Neutrophil (primary cell): ENCODE measurements at regions not wholly inside any gene's neighbourhood (a gene's known extent, or its start where the extent isn't known, plus 50 kb on each side); places are given as distances from the start of the nearest gene placed in this dataset.

Experiments used
- H3K27ac ChIP-seq: fragments of 200-600 bp; sonication (generic); 2 replicates; pipeline ENCODE4 v1.5.1; 2016; ENCODE audit warnings: mild to moderate bottlenecking, moderate library complexity
- H3K27me3 ChIP-seq: fragments of 200-600 bp; sonication (generic); 2 replicates; pipeline ENCODE4 v1.6.0; 2016; ENCODE audit warnings: mild to moderate bottlenecking
- H3K36me3 ChIP-seq: fragments of 200-600 bp; sonication (generic); 2 replicates; pipeline ENCODE4 v1.5.1; 2017
- H3K4me1 ChIP-seq, 2 experiments: fragments of 200-600 bp in 1 of 2; sonication (generic) in 1 of 2; 1 replicate in 1 of 2; 2 replicates in 1 of 2; pipeline versions ENCODE4 v1.5.1 to v1.6.1; 2013 to 2016; ENCODE audit warnings: low read depth in 1 of 2, low read length in 1 of 2, mild to moderate bottlenecking in 1 of 2, moderate library complexity in 1 of 2; ENCODE audit not compliant: control insufficient read depth in 1 of 2, insufficient read depth in 1 of 2
- H3K4me3 ChIP-seq, 2 experiments: fragments of 200-600 bp in 1 of 2; sonication (generic) in 1 of 2; 1 replicate in 1 of 2; 2 replicates in 1 of 2; pipeline ENCODE4 v1.5.1; 2013 to 2016; ENCODE audit warnings: low read depth in 1 of 2, low read length in 1 of 2, mild to moderate bottlenecking in 1 of 2, moderate library complexity in 1 of 2
- H3K9me3 ChIP-seq: fragments of 200-600 bp; sonication (generic); 2 replicates; pipeline ENCODE4 v1.5.1; 2016
- TF ChIP-seq, protein P1 (sequence below): fragments of 200-600 bp; sonication (generic); IDR thresholded peaks from 2 replicates; pipeline ENCODE4 v1.5.1; 2016; ENCODE audit warnings: antibody characterized with exemption

DNA sequence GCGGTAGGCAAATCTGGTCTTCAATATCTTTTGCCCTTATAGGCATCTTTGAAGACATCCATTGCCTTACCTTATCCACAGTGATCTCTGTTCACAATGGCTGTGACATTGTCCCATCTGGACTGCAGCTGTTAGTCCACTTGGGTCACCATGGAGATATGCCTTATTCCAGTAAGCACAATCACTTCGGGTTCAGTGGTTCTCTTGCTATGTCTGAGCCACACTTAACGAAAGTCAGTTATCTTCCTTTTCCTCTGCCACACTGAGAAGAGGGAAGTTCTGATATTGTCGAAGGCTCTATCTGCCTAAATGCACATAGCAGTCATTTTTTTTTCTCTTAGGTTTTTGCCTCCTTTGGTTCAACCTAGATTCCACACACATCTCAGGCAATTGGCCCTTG, 119.0 kb upstream of the SATB1 start:
- H3K4me1 ChIP-seq: no peaks in the 10 kb centered on the region
- H3K27ac ChIP-seq: no peak overlapping the region
- H3K4me3 ChIP-seq: no peak overlapping the region
- no peaks in the 10 kb centered on the region for H3K36me3 ChIP-seq
- no peaks in the 10 kb centered on the region for H3K27me3 ChIP-seq
- TF ChIP-seq, protein P1, sequence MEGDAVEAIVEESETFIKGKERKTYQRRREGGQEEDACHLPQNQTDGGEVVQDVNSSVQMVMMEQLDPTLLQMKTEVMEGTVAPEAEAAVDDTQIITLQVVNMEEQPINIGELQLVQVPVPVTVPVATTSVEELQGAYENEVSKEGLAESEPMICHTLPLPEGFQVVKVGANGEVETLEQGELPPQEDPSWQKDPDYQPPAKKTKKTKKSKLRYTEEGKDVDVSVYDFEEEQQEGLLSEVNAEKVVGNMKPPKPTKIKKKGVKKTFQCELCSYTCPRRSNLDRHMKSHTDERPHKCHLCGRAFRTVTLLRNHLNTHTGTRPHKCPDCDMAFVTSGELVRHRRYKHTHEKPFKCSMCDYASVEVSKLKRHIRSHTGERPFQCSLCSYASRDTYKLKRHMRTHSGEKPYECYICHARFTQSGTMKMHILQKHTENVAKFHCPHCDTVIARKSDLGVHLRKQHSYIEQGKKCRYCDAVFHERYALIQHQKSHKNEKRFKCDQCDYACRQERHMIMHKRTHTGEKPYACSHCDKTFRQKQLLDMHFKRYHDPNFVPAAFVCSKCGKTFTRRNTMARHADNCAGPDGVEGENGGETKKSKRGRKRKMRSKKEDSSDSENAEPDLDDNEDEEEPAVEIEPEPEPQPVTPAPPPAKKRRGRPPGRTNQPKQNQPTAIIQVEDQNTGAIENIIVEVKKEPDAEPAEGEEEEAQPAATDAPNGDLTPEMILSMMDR: no peak
- no peaks in the 10 kb centered on the region for H3K9me3 ChIP-seq

DNA sequence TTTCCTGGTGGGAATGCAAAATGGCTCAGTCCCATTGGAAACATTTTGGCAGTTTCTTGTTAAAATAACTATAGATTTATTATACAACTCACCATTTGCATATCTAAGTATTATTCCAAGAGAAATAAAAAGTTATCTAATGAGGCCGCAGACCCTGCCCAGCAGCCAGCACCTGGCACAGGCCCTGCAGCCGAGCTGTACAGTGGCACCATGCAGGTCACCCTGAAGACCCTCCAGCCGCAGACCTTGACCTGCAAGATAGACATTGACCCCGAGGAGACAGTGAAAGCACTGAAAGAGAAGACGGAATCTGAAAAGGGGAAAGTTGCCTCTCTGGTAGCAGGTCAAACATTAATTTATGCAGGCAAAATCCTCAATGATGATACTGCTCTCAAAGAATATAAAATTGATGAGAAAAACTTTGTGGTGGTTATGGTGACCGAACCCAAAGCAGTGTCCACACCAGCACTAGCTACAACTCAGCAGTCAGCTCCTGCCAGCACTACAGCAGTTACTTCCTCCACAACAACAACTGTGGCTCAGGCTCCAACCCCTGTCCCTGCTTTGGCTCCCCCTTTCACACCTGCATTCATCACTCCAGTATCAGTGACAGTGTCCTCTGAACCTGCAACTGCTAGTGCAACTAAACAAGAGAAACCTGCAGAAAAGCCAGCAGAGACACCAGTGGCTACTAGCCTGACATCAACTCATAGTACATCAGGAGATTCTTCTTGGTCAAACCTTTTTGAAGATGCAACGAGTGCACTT, 113.5 kb upstream of the SATB1 start:
- Histone ChIP-seq H3K36me3 (no peaks in the 10 kb centered on the region), H3K27ac (no peak overlapping the region), H3K27me3 (no peaks in the 10 kb centered on the region), H3K4me3 (no peak overlapping the region), H3K4me1 (no peaks in the 10 kb centered on the region), H3K9me3 (no peaks in the 10 kb centered on the region)
- TF ChIP-seq, protein P1: no peak

DNA sequence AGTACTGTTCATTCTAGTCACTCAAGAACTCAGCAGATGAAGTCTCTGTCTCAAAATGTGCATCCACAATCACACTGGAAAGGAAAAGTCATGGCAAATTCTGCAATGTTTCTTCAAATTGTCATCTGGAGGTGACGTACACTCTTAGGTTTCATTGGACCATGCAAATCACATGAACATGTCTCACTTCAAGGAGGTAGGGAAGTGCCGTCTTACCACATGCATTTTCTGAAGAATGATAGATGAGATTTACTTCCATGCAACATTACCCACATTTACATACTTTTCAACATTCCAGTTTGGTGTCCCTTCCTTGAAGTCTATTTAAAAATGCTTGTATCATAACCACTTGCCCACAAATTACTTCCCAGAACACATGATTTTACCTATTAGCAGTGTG, 107.9 kb upstream of the SATB1 start:
- no peaks in the 10 kb centered on the region for H3K4me1 ChIP-seq
- H3K4me3 ChIP-seq: no peak overlapping the region
- H3K27ac ChIP-seq: no peak overlapping the region
- no peaks in the 10 kb centered on the region for H3K27me3 ChIP-seq
- no peaks in the 10 kb centered on the region for H3K36me3 ChIP-seq
- H3K9me3 ChIP-seq: no peaks in the 10 kb centered on the region
- TF ChIP-seq, protein P1: no peak

DNA sequence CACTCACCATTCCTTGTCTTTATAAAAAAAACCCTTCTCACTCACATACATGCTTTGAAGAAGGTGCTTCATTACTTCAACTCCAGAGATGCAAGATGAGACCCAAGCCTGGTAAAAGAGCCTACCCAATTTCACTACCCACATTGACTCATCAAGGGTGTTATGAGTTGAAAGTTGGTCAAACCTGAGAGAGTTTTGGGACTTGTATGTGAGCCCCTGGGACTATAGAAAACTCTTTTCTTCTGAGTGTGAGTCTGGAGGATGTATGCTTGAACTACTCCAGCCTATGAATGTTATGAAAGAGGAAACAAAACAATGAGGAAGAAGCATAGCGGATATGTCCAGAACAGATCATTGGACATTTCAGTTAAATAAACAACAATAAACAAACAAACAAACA, 106.5 kb upstream of the SATB1 start:
- no peak overlapping the region for H3K4me3 ChIP-seq
- H3K4me1 ChIP-seq: no peaks in the 10 kb centered on the region
- H3K9me3 ChIP-seq: no peaks in the 10 kb centered on the region
- H3K27me3 ChIP-seq: no peaks in the 10 kb centered on the region
- no peaks in the 10 kb centered on the region for H3K36me3 ChIP-seq
- TF ChIP-seq, protein P1: no peak
- H3K27ac ChIP-seq: no peak overlapping the region

DNA sequence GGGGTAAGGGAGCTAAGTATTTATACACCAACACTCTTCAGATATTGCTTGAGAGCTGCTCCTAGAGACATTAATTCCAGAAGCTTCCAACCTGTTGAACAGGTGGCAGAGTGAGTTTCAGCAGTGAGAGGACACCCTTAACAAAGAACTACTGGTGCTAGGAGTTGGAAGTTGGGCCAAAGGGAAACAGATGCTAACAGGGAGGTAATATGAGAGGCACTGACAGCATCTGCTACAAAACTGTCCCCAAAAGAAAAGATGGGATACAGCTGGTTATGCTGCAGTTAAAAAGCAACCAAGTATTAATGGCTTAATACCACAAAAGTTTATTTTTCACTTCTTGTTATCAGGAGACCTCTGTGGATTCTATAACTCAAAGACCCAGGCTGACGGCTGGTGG, 104.5 kb upstream of the SATB1 start:
- H3K27me3 ChIP-seq: no peaks in the 10 kb centered on the region
- TF ChIP-seq, protein P1: no peak
- no peak overlapping the region for H3K27ac ChIP-seq
- no peaks in the 10 kb centered on the region for H3K36me3 ChIP-seq
- no peaks in the 10 kb centered on the region for H3K4me1 ChIP-seq
- H3K9me3 ChIP-seq: no peaks in the 10 kb centered on the region
- no peak overlapping the region for H3K4me3 ChIP-seq
